ENCODE measurements at regions not wholly inside any gene's neighbourhood (a gene's known extent, or its start where the extent isn't known, plus 50 kb on each side); places are given as distances from the start of the nearest gene placed in this dataset.
"Not testable (repeated sequence)": the region's sequence is repeated elsewhere in the genome, so short reads cannot be mapped to it uniquely, and the experiment has no call there.

DNA sequence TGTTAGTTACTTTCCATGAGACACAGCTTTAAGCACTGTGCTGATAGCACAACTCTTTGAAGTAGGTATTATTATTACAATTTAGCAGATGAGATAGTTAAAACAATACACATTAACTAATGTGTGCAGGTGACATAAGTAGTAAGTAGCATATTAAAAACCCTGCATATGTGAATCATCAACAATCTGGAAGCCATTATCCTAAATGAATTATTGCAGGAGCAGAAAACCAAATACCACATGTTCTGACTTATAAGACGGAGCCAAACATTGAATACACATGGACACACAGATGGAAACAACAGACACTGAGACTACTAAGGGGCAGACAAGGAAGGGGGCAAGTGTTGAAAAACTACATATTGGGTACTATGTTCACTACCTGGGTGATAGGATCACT, 300.3 kb upstream of the GULP1 start:
- DNase-seq (ENCODE audit: low spot score) = no peak

DNA sequence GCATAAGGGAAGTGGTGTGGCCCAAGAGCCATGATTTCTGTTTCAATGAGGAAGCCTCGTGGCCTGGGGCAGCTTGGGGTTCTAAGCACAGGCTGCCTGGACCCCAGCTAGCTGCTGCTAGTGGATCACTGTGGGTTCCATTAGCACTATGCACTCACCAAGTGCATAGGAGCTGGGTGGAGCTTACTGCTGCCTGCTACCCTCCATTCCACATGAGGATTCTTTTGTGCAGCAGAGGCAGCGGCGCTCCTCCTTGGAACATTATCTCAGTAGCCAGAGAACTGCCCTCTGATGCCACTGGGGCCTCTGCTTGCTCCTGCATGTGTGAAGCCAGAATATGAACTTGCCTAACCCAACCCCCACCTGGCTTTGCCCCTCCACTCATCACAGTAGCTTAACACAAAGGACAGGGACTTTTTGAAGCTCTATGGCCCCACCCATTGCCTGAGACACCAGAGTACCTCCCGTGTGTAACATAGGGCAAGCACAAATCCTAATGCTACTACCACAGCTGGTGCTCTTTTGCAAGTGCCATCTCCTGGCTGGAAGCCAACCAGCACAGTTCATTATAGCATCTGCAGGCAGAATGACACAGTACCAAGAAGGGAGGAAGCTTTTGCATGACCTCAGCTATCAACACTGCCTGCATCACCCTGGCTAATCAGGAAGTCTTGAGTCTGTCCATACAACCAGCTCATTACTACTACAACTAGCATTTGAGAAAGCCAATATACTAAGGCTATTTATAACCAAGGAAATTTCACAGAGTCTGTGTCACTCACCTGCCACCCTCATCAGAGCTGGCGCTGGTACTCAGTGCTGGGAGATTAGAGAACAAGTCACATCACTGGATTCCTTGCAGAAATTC, 297.0 kb upstream of the GULP1 start:
- peak; percentile 29 for DNase-seq (ENCODE audit: low spot score)

DNA sequence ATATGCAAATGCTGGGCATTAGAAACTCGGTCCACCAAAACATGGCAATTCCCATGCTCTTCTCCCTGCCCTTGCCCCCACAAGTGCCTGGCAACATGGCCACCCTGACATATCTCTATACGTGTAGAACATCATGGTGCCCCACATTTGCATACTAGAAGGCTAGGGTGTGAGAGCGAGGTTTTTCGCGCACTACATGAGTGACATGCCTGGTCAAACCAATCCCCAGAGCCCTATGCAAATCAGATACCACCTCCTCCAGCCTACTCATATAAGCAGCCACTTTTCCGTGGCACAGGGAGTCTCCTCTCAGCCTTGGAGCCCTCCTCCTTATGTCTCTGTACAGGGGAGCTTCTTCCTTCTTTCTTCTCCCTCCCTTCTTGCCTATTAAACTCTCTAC, 296.1 kb upstream of the GULP1 start:
- no peak for DNase-seq (ENCODE audit: low spot score)

DNA sequence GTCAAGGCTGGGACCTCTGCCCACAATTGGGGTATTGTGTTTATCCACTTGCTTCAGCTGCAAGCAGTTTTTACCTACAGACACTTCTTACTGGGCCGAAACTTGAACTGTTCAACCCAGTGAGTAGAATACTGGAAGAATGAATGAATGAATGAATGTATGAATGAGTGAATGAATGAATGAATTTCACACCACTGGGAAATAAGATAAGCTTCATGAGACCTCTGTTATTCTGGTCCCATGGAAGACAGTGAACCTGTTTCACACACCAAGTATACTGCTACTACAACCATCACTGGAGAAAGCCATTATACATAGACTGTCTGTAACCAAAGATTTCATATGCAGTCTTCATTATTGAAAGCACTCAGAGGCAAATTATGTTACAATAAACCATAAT, 295.0 kb upstream of the GULP1 start:
- DNase-seq (ENCODE audit: low spot score) = no peak

DNA sequence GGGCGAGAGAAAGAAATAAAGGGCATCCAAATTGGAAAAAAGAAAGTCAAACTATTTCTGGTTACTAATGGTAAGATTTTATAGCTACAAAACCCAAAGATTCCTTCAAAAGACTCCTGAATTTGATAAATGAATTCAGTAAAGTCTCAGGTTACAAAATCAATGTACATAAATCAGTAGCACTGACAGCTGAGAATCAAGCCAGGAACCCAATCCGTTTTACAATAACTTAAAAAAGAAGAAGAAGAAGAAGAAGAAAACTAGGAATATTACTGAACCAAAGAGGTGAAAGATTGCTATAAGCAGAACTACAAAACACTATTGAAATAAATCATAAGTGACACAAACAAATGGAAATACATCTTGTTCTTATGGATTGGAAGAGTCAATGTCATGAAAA, 291.5 kb upstream of the GULP1 start:
- DNase-seq (ENCODE audit: low spot score) = no peak

DNA sequence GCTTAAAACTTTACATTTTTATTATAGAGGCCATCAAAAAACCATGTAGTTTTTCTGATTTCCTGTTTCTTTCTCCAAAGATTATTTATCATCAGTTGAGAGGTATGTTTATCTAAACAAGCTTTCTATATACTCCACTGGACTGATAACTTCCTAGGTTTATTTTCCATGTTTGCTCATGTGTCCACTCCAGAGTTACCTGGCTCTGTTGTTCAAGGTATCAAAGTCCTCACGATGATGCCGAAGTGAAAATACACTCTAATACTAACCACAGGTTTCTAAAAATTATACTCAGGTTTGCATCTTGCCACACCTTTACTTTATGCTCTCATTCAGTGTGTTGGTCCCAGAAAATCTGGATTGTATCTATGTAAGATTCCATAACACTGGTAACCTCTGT, 287.9 kb upstream of the GULP1 start:
- DNase-seq (ENCODE audit: low spot score) = no peak

DNA sequence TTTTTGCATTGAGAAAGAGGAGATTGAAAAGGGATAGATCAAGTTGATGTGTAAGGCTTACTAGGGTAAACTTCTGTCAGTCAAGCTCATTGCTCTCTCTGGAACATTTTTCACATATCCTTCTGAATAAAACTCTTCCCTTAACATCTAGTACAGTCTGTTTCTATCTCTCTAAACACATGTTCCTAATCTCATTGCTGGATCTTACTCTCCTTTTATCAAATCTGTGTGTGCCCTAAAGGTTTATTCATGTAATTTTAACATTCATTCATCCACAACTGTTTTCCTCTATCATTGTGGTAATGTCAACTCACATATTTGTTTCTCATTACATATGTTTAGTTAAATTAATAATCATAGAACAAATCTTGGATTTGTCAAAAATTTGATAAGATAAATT, 277.9 kb upstream of the GULP1 start:
- no peak for DNase-seq (ENCODE audit: low spot score)

DNA sequence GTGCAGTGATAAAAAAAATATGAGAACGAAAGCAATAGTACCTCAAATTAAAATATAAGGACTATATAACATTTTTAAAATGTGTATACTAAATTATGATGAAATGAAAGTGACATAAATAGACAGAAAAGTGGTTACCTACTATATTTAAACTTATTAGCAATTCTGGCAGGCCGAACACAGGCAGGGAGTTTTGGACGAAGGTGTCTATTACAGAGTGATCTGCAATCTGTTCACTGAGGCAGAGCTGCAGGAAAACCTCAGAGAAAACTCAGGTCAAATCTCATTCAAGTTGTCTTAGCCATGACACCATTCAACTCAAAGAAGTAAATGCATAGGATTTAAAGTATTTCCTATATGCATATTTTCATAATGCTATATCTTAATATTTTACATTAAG, 274.8 kb upstream of the GULP1 start:
- no peak for DNase-seq (ENCODE audit: low spot score)

DNA sequence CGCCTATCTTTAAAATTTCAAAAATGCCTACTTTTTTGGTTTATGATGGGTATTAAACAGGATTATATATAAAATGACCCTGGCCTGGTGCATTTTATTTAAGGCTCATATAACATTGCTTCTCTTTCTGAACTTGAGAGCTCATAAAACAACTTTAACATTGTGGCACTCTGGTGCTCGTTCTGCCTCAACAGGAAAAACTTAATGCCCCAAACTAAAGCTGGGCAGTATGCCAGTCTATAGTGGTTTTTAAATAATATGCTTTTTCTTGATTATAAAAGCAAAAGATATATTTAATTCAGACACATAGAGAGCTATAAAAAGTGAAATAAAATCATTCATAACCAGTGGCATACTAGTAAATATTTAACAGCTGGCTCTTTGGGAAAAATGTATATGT, 269.3 kb upstream of the GULP1 start:
- DNase-seq (ENCODE audit: low spot score) = no peak

DNA sequence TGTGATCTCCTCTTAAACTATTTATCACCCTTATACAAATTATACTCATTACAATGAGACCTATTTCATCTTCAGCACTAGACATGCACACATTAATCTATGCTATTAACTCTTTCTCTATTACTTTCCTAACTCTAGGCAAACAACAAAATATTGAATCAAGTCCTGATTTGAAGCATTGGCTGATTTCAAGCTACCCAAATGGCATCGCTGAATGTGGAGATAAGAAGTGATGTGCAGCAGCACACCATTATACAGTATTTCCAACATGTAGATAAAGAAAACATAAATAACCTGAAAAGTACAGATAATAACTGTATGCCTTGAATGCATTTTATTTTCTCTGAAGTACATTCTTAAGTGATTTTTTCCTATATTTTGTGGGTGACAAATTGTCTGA, 268.6 kb upstream of the GULP1 start:
- DNase-seq (ENCODE audit: low spot score) = no peak

DNA sequence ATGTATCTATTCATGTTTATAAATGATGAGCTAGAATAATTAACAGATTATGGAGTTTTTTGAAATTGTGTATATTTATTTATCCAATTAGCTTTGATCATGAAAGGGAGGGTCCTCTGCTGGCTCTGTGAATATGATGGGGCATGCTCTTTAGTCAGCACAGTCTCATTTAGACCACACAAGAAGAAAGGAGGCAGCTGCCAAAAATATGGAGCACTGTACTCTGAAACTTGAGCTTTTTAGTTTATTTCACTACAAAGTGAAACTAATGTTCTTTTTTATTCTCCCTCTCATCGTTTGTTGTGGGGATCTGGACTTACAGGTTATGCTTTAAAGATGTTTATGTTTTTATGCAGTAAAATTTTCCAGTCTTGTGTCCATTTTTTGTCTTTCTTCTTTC, 266.9 kb upstream of the GULP1 start:
- no peak for DNase-seq (ENCODE audit: low spot score)

DNA sequence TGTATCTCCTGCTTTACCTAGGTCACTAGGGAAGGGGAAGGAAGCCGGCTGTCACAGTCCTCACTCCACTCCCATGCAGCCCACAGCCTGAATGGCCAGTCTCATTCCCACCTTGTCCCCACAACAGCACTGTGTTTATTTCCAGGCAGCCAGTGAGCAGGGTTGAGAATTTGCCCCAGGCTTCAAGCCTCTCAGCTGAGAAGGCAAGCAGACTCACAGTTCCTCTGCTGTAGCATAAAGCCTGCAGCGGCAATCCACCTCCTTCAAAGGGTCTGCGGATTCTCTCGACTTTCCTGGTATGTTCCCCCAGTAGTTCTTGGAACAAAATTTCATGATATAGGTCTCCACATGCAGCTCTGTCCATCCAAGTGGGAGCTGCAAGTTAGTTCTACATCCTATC, 262.9 kb upstream of the GULP1 start:
- no peak for DNase-seq (ENCODE audit: low spot score)

DNA sequence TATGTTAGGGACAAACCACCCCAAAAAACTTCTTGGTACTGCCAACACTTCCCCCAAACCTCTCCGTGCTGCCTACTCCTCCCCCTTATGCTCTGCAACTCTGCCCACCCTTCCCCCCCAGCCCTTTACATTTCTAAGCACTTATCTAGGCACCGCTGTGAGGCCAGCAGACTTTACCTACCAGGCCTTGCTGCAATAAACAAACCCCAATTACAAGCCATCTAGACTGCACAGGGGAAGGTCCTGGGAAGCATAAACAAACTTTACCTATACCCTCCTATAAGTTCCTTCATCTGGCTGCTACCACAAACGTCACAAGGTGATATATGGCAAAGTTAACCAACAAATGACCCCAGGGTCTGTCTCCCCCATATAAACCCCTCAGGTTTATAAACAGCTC, 259.4 kb upstream of the GULP1 start:
- DNase-seq (ENCODE audit: low spot score) = no peak

DNA sequence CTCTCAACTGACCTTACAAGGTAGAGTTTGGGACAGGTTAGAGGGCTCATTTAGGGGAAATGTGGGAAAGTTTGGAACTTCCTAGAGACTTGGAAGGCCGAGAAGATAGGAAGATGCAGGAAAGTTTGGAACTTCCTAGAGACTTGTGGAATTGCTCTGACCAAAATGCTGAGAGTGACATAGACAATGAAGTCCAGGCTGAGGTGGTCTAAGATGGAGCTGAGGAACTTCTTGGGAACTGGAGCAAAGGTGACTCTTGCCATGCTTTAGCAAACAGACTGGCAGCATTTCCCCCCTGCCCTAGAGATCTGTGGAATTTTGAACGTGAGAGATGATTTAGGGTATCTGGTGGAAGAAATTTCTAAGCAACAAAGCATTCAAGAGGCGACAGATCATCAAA, 258.9 kb upstream of the GULP1 start:
- DNase-seq (ENCODE audit: low spot score) = no peak

DNA sequence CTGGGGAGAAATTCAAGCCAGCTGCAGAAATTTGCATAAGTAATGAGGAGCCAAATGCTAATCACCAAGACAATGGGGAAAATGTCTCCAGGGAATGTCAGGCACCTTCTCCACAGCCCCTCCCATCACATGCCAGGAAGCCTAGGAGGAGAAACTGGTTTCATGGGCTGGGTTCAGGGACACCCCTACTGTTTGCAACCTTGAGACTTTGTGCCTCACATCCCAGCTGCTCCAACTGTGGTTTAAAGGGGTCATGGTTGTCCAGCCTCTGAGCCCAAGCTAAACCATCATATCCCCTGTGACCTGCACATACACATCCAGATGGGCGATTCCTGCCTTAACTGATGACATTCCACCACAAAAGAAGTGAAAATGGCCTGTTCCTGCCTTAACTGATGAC, 258.4 kb upstream of the GULP1 start:
- not testable (repeated sequence) for DNase-seq (ENCODE audit: low spot score)

DNA sequence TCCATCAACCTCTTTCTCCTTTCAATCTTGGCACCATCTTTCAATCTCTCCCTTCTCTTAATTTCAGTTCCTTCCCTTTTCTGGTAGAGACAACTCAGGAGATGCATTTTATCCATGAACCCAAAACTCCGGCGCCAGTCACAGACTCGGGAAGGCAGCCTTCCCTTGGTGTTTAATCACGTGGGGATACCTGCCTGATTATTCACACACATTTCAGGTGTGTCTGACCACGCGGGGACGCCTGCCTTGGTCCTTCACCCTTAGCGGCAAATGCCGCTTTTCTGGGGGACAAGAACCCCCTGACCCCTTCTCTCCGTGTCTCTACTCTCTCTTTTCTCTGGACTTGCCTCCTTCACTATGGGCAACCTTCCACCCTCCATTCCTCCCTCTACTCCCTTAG, 257.6 kb upstream of the GULP1 start:
- DNase-seq (ENCODE audit: low spot score) = not testable (repeated sequence)

DNA sequence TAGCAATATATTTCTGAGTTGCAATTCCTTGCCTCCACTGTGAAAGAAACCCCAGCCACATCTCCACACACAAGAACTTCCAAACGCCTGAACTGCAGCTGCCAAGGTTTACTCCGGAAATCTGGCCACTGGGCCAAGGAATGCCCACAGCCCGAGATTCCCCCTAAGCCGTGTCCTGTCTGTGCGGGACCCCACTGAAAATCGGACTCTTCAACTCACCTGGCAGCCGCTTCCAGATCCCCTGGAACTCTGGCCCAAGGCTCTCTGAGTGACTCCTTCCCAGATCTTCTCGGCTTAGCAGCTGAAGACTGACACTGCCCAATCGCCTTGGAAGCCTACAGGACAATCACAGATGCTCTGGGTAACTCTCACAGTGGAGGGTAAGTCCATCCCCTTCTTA, 256.3 kb upstream of the GULP1 start:
- not testable (repeated sequence) for DNase-seq (ENCODE audit: low spot score)

DNA sequence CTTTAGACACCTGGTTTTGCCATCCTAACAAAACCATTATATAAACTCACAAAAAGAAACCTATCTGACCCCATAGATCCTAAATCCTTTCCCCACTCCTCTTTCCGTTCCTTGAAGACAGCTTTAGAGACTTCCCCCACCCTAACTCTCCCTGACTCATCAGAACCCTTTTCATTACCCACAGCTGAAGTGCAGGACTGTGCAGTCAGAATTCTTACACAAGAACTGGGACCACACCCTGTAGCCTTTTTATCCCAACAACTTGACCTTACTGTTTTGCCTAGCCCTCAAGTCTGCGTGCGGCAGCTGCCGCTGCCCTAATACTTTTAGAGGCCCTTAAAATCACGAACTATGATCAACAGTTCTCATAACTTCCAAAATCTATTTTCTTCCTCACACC, 254.9 kb upstream of the GULP1 start:
- not testable (repeated sequence) for DNase-seq (ENCODE audit: low spot score)

DNA sequence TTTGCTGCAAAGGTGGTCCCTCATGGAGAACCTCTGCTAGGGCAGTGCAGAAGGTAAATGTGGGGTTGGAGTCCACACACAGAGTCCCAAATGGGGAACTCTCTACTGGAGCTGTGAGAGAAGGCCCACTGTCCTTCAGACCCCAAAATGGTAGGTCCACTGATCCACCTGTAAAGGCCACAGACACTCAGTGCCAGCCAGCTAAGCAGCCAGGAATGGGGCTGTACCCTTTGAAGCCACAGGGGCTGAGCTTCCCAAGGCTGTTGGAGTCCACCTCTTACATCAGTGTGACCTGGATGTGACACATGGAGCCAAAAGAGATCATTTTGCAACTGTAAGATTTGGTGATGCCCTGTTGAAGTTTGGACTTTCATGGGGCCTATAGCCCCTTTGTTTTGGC, 252.4 kb upstream of the GULP1 start:
- no peak for DNase-seq (ENCODE audit: low spot score)

DNA sequence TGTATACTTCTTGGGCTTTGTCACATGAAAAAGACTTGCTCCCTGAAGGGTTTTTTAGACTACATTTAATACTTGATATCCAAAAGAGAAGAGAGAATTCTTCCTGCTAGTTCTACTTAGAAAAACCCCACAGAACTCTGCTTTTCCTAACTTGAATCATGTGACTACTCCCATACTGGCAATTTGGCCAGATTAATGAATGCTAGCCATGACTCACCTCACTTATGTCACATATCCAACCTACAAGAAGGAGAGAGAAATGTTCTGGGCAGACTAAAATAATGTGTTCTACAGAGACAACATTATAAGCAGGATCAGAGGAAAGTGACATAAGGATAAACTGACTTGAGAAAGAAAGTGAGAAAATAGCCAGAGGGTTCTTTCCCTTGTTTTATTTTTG, 249.3 kb upstream of the GULP1 start:
- DNase-seq (ENCODE audit: low spot score) = no peak

DNA sequence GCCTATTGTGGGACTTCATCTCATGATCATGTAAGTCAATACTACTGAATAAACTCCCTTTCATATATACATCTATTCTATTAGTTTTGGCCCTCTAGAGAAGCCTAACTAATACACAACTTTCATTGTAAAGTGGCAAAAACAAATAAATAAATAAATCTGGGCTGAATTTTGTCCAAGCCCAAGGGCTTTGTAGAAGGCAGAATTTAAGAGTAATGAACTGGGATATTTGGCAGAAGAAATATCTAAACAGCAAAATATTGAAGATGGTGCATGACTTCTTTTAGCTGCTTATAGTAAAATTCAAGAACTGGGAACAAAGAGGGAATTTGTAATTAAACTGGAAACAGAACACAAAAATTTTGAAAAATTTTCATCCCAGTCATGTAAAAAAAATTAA, 246.7 kb upstream of the GULP1 start:
- no peak for DNase-seq (ENCODE audit: low spot score)

DNA sequence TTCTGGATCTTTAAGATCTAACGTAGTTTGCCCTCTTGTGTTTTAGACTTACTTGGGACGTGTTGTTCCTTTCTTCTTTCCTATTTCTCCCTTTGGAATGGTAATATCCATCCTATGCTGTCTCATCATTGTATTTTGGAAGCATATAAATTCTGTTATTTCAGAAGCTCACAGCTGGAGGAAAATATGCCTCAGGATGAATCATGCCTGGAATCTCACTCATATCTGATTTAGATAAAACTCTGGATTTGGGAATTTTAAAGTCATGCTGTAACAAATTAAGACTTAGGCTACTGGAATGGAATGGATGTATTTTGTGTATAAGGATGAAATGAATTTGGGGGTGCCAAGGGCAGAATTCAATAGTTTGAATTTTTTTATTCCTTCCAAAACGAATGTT, 245.2 kb upstream of the GULP1 start:
- DNase-seq (ENCODE audit: low spot score) = no peak

DNA sequence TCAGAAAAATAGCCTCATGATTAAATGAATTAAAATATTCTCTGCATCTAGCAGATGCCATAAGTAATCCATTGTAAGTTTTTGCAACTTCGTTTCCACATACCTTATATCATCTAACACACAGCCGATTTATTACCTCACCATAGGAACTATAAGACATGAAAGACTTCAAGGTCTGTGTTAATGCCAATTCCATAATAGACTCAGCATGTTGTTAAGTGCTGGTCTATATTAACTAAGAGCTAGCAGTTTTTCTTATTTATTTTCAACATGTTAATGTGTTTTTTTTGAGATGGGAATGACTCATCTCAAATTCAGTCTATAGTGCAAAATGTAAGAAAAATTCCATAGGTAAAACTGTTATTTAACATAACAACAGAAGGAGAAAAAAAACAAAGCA, 243.9 kb upstream of the GULP1 start:
- no peak for DNase-seq (ENCODE audit: low spot score)

DNA sequence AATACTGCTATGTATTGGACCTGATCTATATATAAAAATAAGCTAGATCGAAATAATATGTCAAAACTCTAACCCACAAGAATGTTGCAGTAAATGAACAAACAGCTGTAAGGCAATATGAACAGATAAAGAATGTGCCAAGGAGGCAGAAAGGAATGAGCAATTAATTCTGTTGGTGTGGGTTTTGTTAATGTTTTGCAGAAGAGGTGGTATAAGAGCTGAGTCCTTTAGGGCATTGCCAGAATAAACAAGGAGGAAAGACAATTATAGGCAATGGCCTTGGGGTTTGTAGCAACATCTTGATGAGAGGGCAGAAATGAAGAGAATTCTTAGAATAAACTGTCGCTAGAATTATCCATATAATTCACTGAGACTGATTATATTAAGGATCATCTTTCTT, 240.9 kb upstream of the GULP1 start:
- DNase-seq (ENCODE audit: low spot score) = no peak
